Mesothelial cell of epicardium (in vitro differentiated cells): ENCODE measurements at regions not wholly inside any gene's neighbourhood (a gene's known extent, or its start where the extent isn't known, plus 50 kb on each side); places are given as distances from the start of the nearest gene placed in this dataset.

Source experiments
- DNase-seq, 2 experiments: peaks; one replicate each; pipeline ENCODE4 v3.0.0; 2021; ENCODE audit warnings: low spot score in 2 of 2; ENCODE audit not compliant: unreplicated experiment in 2 of 2
- H3K27ac Mint-ChIP-seq: 2 replicates; pipeline ENCODE4 v1.8.0; 2021; ENCODE audit warnings: mixed read lengths
- H3K27me3 Mint-ChIP-seq: 2 replicates; pipeline ENCODE4 v1.8.0; 2021; ENCODE audit warnings: low read depth, mixed read lengths
- H3K36me3 Mint-ChIP-seq: 2 replicates; pipeline ENCODE4 v1.8.0; 2021; ENCODE audit warnings: mixed read lengths
- H3K4me1 Mint-ChIP-seq: 2 replicates; pipeline ENCODE4 v1.8.0; 2021; ENCODE audit warnings: mixed read lengths
- H3K4me3 Mint-ChIP-seq: 2 replicates; pipeline ENCODE4 v1.8.0; 2021; ENCODE audit warnings: mild to moderate bottlenecking, moderate library complexity, mixed read lengths
- H3K9me3 Mint-ChIP-seq: 2 replicates; pipeline ENCODE4 v1.8.0; 2021; ENCODE audit warnings: mixed read lengths
- TF ChIP-seq, protein P1 (sequence below): fragments of 200-600 bp; sonication (generic); IDR thresholded peaks from one replicate; pipeline ENCODE4 v1.5.0; 2021; ENCODE audit warnings: antibody characterized with exemption; ENCODE audit not compliant: unreplicated experiment

DNA sequence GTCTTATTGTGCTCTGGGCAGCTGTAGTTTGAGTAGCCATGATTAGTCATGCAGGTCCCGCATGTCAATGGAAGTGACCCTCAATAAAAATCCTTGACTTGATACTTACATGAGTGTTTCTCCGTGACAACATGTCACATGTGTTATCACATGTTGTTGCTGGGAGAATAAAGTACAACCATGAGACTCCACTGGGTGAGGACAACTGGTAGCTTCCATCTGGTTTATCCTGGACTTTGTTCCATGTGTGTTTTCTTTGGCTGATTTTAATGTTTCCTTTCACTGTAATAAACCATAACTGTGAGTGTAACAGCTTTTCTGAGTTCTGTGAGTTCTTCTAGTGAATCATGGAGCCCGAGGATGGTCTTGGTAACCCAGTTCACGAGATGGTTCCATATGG, 63.1 kb upstream of the NDN start:
- Mint-ChIP-seq H3K36me3 (no peaks in the 10 kb centered on the region), H3K4me3 (no peak overlapping the region), H3K9me3 (peaks cover 26% of the 10 kb centered on the region), H3K27me3 (no peaks in the 10 kb centered on the region), H3K4me1 (no peaks in the 10 kb centered on the region), H3K27ac (no peak overlapping the region)
- no peak for DNase-seq
- TF ChIP-seq, protein P1, sequence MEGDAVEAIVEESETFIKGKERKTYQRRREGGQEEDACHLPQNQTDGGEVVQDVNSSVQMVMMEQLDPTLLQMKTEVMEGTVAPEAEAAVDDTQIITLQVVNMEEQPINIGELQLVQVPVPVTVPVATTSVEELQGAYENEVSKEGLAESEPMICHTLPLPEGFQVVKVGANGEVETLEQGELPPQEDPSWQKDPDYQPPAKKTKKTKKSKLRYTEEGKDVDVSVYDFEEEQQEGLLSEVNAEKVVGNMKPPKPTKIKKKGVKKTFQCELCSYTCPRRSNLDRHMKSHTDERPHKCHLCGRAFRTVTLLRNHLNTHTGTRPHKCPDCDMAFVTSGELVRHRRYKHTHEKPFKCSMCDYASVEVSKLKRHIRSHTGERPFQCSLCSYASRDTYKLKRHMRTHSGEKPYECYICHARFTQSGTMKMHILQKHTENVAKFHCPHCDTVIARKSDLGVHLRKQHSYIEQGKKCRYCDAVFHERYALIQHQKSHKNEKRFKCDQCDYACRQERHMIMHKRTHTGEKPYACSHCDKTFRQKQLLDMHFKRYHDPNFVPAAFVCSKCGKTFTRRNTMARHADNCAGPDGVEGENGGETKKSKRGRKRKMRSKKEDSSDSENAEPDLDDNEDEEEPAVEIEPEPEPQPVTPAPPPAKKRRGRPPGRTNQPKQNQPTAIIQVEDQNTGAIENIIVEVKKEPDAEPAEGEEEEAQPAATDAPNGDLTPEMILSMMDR = no peak

DNA sequence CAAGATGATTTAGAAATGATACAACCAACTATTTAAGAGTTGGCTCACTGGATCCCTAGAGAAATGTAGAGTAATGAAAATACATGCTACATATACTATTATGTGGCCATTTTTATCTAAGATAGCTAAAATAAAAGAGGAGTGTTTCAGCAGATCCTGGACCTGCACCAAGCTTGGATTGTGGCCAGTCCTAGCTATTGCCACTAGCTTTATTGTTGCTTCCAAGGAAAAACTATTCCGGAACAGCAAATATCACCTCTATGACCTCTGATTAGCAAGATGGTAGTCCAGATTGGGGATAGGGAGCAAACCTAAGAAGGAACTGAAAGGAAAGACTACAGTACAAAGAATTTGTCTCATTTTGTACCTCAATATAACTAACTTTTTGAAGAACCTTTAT, 63.7 kb upstream of the NDN start:
- Mint-ChIP-seq H3K9me3 (peaks cover 32% of the 10 kb centered on the region), H3K4me3 (no peak overlapping the region), H3K36me3 (no peaks in the 10 kb centered on the region), H3K27me3 (no peaks in the 10 kb centered on the region), H3K4me1 (no peaks in the 10 kb centered on the region), H3K27ac (no peak overlapping the region)
- TF ChIP-seq, protein P1 = no peak
- no peak for DNase-seq

DNA sequence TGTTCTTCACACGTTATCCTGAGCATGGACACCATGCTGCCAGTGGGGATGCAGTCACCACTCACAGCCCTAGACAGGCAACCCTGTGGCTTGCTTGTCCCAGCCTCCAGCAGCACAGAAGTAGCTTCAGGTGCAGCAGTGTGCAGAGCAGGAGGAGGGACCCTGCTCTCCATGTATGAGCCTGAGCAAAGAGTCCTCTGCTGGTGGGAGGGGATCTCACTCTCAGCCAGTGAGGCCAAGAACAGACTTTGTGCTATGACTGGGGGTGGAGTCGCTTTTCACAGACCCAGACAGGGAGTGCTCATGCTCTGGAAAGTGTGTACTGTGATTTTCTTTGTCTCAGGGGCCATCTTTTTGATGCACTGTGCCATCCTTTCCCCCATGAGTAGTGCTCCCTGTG, 66.1 kb upstream of the NDN start:
- Mint-ChIP-seq H3K27me3 (no peaks in the 10 kb centered on the region), H3K4me3 (no peak overlapping the region), H3K36me3 (no peaks in the 10 kb centered on the region), H3K4me1 (no peaks in the 10 kb centered on the region), H3K27ac (no peak overlapping the region), H3K9me3 (peaks cover 34% of the 10 kb centered on the region)
- no peak for DNase-seq
- TF ChIP-seq, protein P1 = no peak

DNA sequence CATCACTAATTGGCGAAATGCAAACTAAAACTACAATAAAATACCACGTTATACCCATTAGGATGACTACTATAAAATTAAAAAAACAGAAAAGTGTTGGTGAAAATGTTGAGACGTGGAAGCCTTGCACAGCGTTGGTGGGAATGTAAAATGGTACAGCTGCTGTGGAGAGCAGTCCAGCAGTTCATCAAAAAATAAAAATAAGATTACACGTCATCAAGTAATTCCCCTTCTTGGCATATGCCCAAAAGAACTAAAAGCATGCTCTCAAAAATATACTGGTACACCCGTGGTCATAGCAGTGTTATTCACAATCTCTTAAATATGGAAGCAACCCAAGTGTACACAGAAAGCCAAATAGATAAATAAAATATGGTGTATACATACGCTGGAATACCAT, 71.8 kb upstream of the NDN start:
- no peak overlapping the region for H3K4me3 Mint-ChIP-seq
- peaks cover 38% of the 10 kb centered on the region for H3K9me3 Mint-ChIP-seq
- no peak overlapping the region for H3K27ac Mint-ChIP-seq
- no peaks in the 10 kb centered on the region for H3K27me3 Mint-ChIP-seq
- TF ChIP-seq, protein P1 = no peak
- DNase-seq = no peak
- no peaks in the 10 kb centered on the region for H3K4me1 Mint-ChIP-seq
- no peaks in the 10 kb centered on the region for H3K36me3 Mint-ChIP-seq

DNA sequence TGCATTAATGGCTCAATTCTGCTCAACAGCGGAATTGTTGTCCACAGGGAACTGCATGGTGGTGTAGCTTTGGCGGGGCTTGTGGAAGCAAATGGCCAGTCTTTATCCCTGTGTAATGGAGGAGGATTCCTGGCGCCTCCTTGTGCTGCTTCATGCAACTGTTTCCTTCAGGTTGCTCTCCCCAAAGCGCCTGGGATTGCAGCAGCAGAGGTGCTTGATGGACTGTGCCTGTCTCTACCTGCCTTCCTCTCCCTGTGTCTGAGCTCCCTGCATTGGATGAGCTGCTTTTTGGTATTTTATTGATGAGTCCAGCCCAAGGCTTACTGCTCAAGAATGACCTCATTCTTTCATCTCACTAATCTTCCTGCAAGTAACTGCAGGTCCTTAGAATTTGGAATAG, 72.9 kb upstream of the NDN start:
- Mint-ChIP-seq H3K27ac (no peak overlapping the region), H3K4me3 (no peak overlapping the region), H3K27me3 (no peaks in the 10 kb centered on the region), H3K9me3 (peaks cover 46% of the 10 kb centered on the region), H3K36me3 (no peaks in the 10 kb centered on the region), H3K4me1 (no peaks in the 10 kb centered on the region)
- DNase-seq = no peak
- TF ChIP-seq, protein P1 = no peak

DNA sequence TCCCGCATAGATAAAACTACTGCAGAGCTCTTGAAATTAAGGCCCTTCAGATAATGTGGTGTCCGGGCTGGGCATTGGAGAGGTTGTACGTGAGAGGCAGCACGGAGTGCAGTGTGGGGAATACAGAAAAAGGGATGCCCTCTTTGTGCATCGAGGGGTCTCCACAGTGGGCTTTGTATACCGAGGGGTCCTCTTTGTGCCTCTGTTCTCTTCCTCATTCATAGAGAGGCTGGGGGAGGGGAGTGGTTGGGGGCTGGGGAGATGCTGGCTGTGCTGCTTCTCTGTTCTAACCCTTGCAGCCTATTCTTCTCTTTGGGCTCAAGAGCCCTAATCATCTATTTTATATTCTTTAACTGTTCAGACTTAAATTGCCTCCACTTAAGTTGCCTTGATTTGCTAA, 74.3 kb upstream of the NDN start:
- no peak overlapping the region for H3K4me3 Mint-ChIP-seq

More for the DNA sequence above, 74.3 kb upstream of the NDN start:
- no peaks in the 10 kb centered on the region for H3K36me3 Mint-ChIP-seq
- no peak for DNase-seq
- peaks cover 42% of the 10 kb centered on the region for H3K9me3 Mint-ChIP-seq
- H3K4me1 Mint-ChIP-seq = no peaks in the 10 kb centered on the region
- TF ChIP-seq, protein P1 = no peak
- no peak overlapping the region for H3K27ac Mint-ChIP-seq
- H3K27me3 Mint-ChIP-seq = no peaks in the 10 kb centered on the region
